Skeletal muscle tissue (tissue), 3 donors: ENCODE measurements at regions not wholly inside any gene's neighbourhood (a gene's known extent, or its start where the extent isn't known, plus 50 kb on each side); places are given as distances from the start of the nearest gene placed in this dataset.
"Not testable (repeated sequence)": the region's sequence is repeated elsewhere in the genome, so short reads cannot be mapped to it uniquely, and the experiment has no call there.

Experiments
- H3K27ac ChIP-seq: one replicate; pipeline ENCODE4 v1.7.0; 2013; ENCODE audit warnings: mild to moderate bottlenecking, low read depth, low read length, inconsistent platforms
- H3K27me3 ChIP-seq, 3 donors: one replicate each; pipeline ENCODE4 v1.7.0; 2013; ENCODE audit warnings: low read length in 3 of 3; ENCODE audit not compliant: control insufficient read depth in 3 of 3, insufficient read depth in 3 of 3
- H3K36me3 ChIP-seq, 3 donors: one replicate each; pipeline ENCODE4 v1.7.0; 2013; ENCODE audit warnings: low read length in 3 of 3; ENCODE audit not compliant: control insufficient read depth in 3 of 3, insufficient read depth in 3 of 3
- H3K4me1 ChIP-seq, 3 donors: one replicate each; pipeline ENCODE4 v1.7.0; 2013; ENCODE audit warnings: low read length in 3 of 3, mild to moderate bottlenecking in 3 of 3; ENCODE audit not compliant: control insufficient read depth in 3 of 3, insufficient read depth in 3 of 3
- H3K4me3 ChIP-seq, 3 donors: one replicate each; pipeline ENCODE4 v1.7.0; 2013; ENCODE audit warnings: low read length in 3 of 3
- H3K9ac ChIP-seq, 3 donors: one replicate each; pipeline ENCODE4 v1.7.0; 2013; ENCODE audit warnings: low read length in 3 of 3, mild to moderate bottlenecking in 3 of 3, moderate library complexity in 2 of 3, low read depth in 1 of 3
- H3K9me3 ChIP-seq, 3 donors: one replicate each; pipeline ENCODE4 v1.7.0; 2013; ENCODE audit warnings: low read length in 3 of 3; ENCODE audit not compliant: control insufficient read depth in 3 of 3
- donor health status: Osteomylitis.

- Histone ChIP-seq H3K27me3 (no peaks in the 10 kb centered on the region), H3K9ac (no peak overlapping the region), H3K27ac (no peak overlapping the region), H3K36me3 (no peaks in the 10 kb centered on the region), H3K4me3 (no peak overlapping the region), H3K9me3 (no peaks in the 10 kb centered on the region), H3K4me1 (no peaks in the 10 kb centered on the region)
Measured at GRCh38 chr6:155867682-155868081, 412.0 kb upstream of the NOX3 start.

- H3K4me1 ChIP-seq = not testable (repeated sequence)
Measured at GRCh38 chr6:155866676-155867390, 411.2 kb upstream of the NOX3 start.

DNA sequence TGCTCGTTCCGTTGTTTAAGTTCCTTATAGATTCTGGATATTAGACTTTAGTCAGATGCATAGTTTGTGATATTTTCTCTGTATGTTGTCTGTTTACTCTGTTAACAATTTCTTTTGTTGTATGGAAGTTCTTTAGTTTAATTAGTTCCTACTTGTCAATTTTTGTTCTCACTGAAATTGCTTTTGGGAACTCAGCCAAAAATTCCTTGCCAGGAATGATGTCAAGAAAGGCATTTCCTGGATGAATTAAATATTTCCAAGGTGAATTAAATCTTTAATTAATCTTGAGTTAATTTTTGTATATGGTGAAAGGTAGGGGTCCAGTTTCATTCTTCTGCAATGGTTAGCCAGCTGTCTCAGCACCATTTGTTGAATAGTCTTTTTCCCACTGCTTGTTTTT is 406.2 kb upstream of the NOX3 start:
- H3K9me3 ChIP-seq = no peaks in the 10 kb centered on the region
- H3K4me1 ChIP-seq = no peaks in the 10 kb centered on the region
- H3K36me3 ChIP-seq = no peaks in the 10 kb centered on the region
- no peak overlapping the region for H3K4me3 ChIP-seq
- no peak overlapping the region for H3K9ac ChIP-seq
- no peaks in the 10 kb centered on the region for H3K27me3 ChIP-seq
- H3K27ac ChIP-seq = no peak overlapping the region

More at GRCh38 chr6:155866676-155867390, 411.2 kb upstream of the NOX3 start:
- H3K4me3 ChIP-seq, H3K36me3 ChIP-seq, H3K27me3 ChIP-seq, H3K9ac ChIP-seq, H3K9me3 ChIP-seq, H3K27ac ChIP-seq: not testable (repeated sequence)

DNA sequence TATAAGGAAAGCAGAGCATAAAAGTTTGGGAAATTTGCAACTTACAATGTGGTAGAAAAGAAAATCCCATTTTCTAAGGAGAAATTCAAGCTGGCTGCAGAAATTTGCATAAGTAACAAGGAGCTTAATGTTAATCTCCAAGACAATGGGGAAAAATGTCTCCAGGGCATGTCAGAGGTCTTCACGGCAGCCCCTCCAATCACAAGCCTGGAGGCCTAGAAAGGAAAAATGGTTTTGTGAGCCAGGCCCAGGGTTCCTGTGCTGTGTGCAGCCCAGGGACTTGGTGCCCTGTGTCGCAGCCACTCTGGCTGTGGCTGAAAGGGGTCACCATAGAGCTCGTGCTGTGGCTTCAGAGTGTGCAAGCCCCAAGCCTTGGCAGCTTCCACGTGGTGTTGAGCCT is 403.3 kb upstream of the NOX3 start:
- not testable (repeated sequence) for H3K27me3 ChIP-seq, H3K36me3 ChIP-seq, H3K9me3 ChIP-seq, H3K4me3 ChIP-seq, H3K9ac ChIP-seq, H3K4me1 ChIP-seq, H3K27ac ChIP-seq

DNA sequence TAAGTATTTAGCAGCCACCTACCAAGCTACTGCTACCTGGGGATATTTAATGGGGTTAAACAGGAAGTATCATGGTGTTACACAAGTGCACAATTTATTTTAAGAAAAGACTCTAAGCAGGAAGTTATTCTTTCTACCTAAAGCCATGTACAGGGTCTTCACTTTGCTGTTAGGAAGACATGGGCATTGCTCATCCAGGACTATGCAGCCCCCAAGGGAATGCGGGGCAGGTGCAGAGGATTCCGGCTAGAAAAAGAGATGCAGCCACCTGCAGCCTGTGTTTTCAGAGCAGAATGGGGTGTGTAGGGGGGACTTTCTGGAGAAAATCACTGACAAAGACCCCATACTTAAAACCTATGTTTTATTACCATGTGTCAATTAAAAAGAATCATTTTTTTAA is 399.1 kb upstream of the NOX3 start:
- no peaks in the 10 kb centered on the region for H3K9me3 ChIP-seq
- H3K27ac ChIP-seq = no peak overlapping the region
- H3K27me3 ChIP-seq = no peaks in the 10 kb centered on the region
- H3K9ac ChIP-seq = no peak overlapping the region
- H3K4me1 ChIP-seq = no peaks in the 10 kb centered on the region
- H3K36me3 ChIP-seq = no peaks in the 10 kb centered on the region
- no peak overlapping the region for H3K4me3 ChIP-seq

GRCh38 chr6:155853011-155853410 is 397.4 kb upstream of the NOX3 start:
- Histone ChIP-seq H3K27me3 (no peaks in the 10 kb centered on the region), H3K4me3 (no peak overlapping the region), H3K27ac (no peak overlapping the region), H3K9me3 (no peaks in the 10 kb centered on the region), H3K36me3 (no peaks in the 10 kb centered on the region), H3K4me1 (no peaks in the 10 kb centered on the region), H3K9ac (no peak overlapping the region)

GRCh38 chr6:155850408-155850841 is 394.8 kb upstream of the NOX3 start:
- Histone ChIP-seq H3K4me3 (no peak overlapping the region), H3K4me1 (no peaks in the 10 kb centered on the region), H3K36me3 (no peaks in the 10 kb centered on the region), H3K9ac (no peak overlapping the region), H3K27me3 (no peaks in the 10 kb centered on the region), H3K27ac (no peak overlapping the region), H3K9me3 (no peaks in the 10 kb centered on the region)

DNA sequence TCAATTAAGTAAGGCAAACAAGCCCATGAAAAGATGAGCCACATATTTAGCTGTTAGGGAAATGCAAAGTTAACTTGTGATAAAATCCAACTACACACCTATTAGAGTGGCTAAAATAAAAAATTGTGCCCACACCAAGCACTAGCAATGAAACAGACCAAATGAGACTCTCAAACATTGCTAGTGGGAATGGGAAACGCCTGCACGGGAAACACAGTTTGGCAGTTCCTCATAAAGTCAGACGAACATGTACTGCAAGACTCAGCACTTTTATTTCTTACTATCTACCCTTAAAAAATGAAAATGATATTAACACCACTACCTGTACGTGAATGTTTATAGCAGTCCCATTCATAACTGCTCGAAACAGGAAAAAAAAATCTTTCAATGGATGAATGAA is 392.1 kb upstream of the NOX3 start:
- Histone ChIP-seq H3K4me3 (no peak overlapping the region), H3K27ac (no peak overlapping the region), H3K4me1 (no peaks in the 10 kb centered on the region), H3K36me3 (no peaks in the 10 kb centered on the region), H3K27me3 (no peaks in the 10 kb centered on the region), H3K9ac (no peak overlapping the region), H3K9me3 (no peaks in the 10 kb centered on the region)

GRCh38 chr6:155837474-155837873 is 381.8 kb upstream of the NOX3 start:
- H3K36me3 ChIP-seq = no peaks in the 10 kb centered on the region
- no peaks in the 10 kb centered on the region for H3K4me1 ChIP-seq
- H3K27me3 ChIP-seq = no peaks in the 10 kb centered on the region
- no peak overlapping the region for H3K27ac ChIP-seq
- no peak overlapping the region for H3K9ac ChIP-seq
- H3K4me3 ChIP-seq = no peak overlapping the region
- no peaks in the 10 kb centered on the region for H3K9me3 ChIP-seq

- Histone ChIP-seq H3K9ac (no peak overlapping the region), H3K4me3 (no peak overlapping the region), H3K9me3 (no peaks in the 10 kb centered on the region), H3K27me3 (no peaks in the 10 kb centered on the region), H3K4me1 (no peaks in the 10 kb centered on the region), H3K27ac (no peak overlapping the region), H3K36me3 (no peaks in the 10 kb centered on the region)
Measured at GRCh38 chr6:155832596-155832995, 377.0 kb upstream of the NOX3 start.
